ENCODE measurements at regions not wholly inside any gene's neighbourhood (a gene's known extent, or its start where the extent isn't known, plus 50 kb on each side); places are given as distances from the start of the nearest gene placed in this dataset.

GRCh38 chr5:56479126-56479525 is 246.0 kb upstream of the ANKRD55 start:
- TF ChIP-seq CTCF (IDR thresholded peaks at IDR 0.05; ENCODE audit: poor library complexity) = no peak
- no peak for TF ChIP-seq EZH2 (IDR thresholded peaks at IDR 0.05; ENCODE audit: borderline replicate concordance)
